Panc1 (cell line): ENCODE measurements at regions not wholly inside any gene's neighbourhood (a gene's known extent, or its start where the extent isn't known, plus 50 kb on each side); places are given as distances from the start of the nearest gene placed in this dataset.

Experiments used
- ATAC-seq: fragments of 200-7000 bp; cut with Tn5 transposase; 2 replicates; pipeline ENCODE4 v1.9.1; 2020; ENCODE audit warnings: mild to moderate bottlenecking, moderate library complexity
- BruUV-seq: library from RNA; stranded (reverse); fragments of 400-500 nt; replicated peaks from 2 replicates; lab custom pipeline; 2021; lab: Mats Ljungman, UMichigan
- CTCF ChIA-PET: fragments of 300-600 bp; sonication (Branson Sonifier 250); formaldehyde crosslinking; loops from one replicate; lab custom pipeline; 2022; ENCODE audit warnings: antibody characterized with exemption; lab: Charles Lee
- POLR2A ChIA-PET: fragments of 300-600 bp; sonication (Branson Sonifier 250); formaldehyde crosslinking; loops from one replicate; lab custom pipeline; 2022; ENCODE audit warnings: antibody characterized with exemption; lab: Charles Lee
- DNase-seq: peaks from one replicate; pipeline ENCODE4 v3.0.0-alpha.2; 2010; ENCODE audit warnings: low read depth, low spot score
- H3K27ac ChIP-seq: 2 replicates; pipeline ENCODE4 v1.5.1; 2011; ENCODE audit warnings: mild to moderate bottlenecking, low read length, inconsistent platforms
- H3K27me3 ChIP-seq: fragments of 200-500 bp; sonication (Bioruptor generic); 2 replicates; pipeline ENCODE4 v1.6.0; 2014; ENCODE audit warnings: low read length, inconsistent platforms; ENCODE audit not compliant: control insufficient read depth, insufficient read depth
- H3K36me3 ChIP-seq: fragments of 200-500 bp; sonication (Bioruptor generic); 2 replicates; pipeline ENCODE4 v1.5.1; 2014; ENCODE audit warnings: inconsistent platforms, mild to moderate bottlenecking, low read length, moderate library complexity; ENCODE audit not compliant: control insufficient read depth, insufficient read depth
- H3K4me1 ChIP-seq: 2 replicates; pipeline ENCODE4 v1.5.1; 2011; ENCODE audit warnings: inconsistent platforms, mild to moderate bottlenecking, low read length, moderate library complexity; ENCODE audit not compliant: control insufficient read depth, insufficient read depth
- H3K4me3 ChIP-seq, 2 experiments: 2 replicates each; pipeline ENCODE4 v1.5.1; 2011 to 2012; ENCODE audit warnings: low read depth in 2 of 2, low read length in 2 of 2, mild to moderate bottlenecking in 2 of 2, inconsistent platforms in 1 of 2, moderate library complexity in 1 of 2
- H3K9me3 ChIP-seq: fragments of 200-500 bp; sonication (Bioruptor generic); 2 replicates; pipeline ENCODE4 v1.5.1; 2014; ENCODE audit warnings: low read depth, mild to moderate bottlenecking, inconsistent platforms, low read length, moderate library complexity; ENCODE audit not compliant: control insufficient read depth, insufficient read depth
- POLR2AphosphoS5 ChIP-seq: IDR thresholded peaks from 2 replicates; pipeline ENCODE4 v1.6.1; 2012; ENCODE audit warnings: mild to moderate bottlenecking, low read depth, low read length, moderate library complexity
- SIN3A ChIP-seq: IDR thresholded peaks from 2 replicates; pipeline ENCODE4 v1.6.1; 2012; ENCODE audit warnings: low read depth, mild to moderate bottlenecking, low read length, moderate library complexity, borderline replicate concordance; ENCODE audit not compliant: insufficient read depth
- TCF7L2 ChIP-seq: IDR thresholded peaks from 2 replicates; pipeline ENCODE4 v1.6.1; 2011; ENCODE audit warnings: mild to moderate bottlenecking, low read depth, low read length, inconsistent platforms
- in situ Hi-C: cut with HindIII; loops from 2 replicates; pipeline ENCODE4 v1.10.0; 2016; ENCODE audit warnings: low sequenced_read_pairs, low pct_unique_long_range_greater_than_20kb
- intact Hi-C: fragments of 100-400 bp; cut with micrococcal nuclease; formaldehyde crosslinking; loops from one replicate; pipeline ENCODE4 v1.10.0; 2022; ENCODE audit not compliant: unreplicated experiment
- TF ChIP-seq, protein P1 (sequence below): fragments of 450-650 bp; IDR thresholded peaks from 2 replicates; pipeline ENCODE4 v1.5.1; 2017; ENCODE audit warnings: mild to moderate bottlenecking
- TF ChIP-seq, protein P2 (sequence below), 2 experiments: IDR thresholded peaks; 2 replicates each; pipeline ENCODE4 v1.6.1; 2011 to 2012; ENCODE audit warnings: low read depth in 2 of 2, control low read depth in 1 of 2, low read length in 1 of 2, mild to moderate bottlenecking in 1 of 2, moderate library complexity in 1 of 2; ENCODE audit not compliant: insufficient read depth in 1 of 2

DNA sequence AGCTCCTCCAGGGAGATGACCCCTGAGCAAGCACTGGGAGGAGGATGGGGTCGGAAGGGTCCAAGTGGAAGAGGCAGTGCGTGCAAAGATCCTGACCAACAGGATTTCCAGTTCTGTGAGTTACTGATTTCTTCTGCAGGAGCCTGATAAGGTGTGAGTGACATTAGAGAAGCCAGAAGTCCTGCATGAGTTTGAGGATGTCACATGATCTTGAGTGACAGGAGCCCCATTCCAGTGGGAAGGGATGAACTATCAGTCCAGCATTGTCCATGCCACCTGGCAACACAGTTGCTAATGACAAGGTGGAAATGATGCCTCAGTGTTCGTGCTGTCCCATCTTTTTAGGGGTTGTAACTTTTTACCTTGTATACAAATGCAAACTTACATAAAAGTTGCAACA, 285.1 kb upstream of the HDAC4 start:
- Histone ChIP-seq H3K36me3 (no peaks in the 10 kb centered on the region), H3K27me3 (peaks cover 33% of the 10 kb centered on the region), H3K4me1 (no peaks in the 10 kb centered on the region), H3K9me3 (no peaks in the 10 kb centered on the region), H3K4me3 (no peak overlapping the region), H3K27ac (no peak overlapping the region)
- in situ Hi-C loops: no loop called here
- intact Hi-C loops: no loop called here
- no TSS peak for BruUV-seq
- ATAC-seq: no peak
- DNase-seq: no peak
- ChIA-PET CTCF (no interaction called here), POLR2A (no interaction called here)
- TF ChIP-seq TCF7L2 (no peak), SIN3A (no peak), POLR2AphosphoS5 (no peak)
- TF ChIP-seq, protein P1, sequence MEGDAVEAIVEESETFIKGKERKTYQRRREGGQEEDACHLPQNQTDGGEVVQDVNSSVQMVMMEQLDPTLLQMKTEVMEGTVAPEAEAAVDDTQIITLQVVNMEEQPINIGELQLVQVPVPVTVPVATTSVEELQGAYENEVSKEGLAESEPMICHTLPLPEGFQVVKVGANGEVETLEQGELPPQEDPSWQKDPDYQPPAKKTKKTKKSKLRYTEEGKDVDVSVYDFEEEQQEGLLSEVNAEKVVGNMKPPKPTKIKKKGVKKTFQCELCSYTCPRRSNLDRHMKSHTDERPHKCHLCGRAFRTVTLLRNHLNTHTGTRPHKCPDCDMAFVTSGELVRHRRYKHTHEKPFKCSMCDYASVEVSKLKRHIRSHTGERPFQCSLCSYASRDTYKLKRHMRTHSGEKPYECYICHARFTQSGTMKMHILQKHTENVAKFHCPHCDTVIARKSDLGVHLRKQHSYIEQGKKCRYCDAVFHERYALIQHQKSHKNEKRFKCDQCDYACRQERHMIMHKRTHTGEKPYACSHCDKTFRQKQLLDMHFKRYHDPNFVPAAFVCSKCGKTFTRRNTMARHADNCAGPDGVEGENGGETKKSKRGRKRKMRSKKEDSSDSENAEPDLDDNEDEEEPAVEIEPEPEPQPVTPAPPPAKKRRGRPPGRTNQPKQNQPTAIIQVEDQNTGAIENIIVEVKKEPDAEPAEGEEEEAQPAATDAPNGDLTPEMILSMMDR: no peak
- TF ChIP-seq, protein P2, sequence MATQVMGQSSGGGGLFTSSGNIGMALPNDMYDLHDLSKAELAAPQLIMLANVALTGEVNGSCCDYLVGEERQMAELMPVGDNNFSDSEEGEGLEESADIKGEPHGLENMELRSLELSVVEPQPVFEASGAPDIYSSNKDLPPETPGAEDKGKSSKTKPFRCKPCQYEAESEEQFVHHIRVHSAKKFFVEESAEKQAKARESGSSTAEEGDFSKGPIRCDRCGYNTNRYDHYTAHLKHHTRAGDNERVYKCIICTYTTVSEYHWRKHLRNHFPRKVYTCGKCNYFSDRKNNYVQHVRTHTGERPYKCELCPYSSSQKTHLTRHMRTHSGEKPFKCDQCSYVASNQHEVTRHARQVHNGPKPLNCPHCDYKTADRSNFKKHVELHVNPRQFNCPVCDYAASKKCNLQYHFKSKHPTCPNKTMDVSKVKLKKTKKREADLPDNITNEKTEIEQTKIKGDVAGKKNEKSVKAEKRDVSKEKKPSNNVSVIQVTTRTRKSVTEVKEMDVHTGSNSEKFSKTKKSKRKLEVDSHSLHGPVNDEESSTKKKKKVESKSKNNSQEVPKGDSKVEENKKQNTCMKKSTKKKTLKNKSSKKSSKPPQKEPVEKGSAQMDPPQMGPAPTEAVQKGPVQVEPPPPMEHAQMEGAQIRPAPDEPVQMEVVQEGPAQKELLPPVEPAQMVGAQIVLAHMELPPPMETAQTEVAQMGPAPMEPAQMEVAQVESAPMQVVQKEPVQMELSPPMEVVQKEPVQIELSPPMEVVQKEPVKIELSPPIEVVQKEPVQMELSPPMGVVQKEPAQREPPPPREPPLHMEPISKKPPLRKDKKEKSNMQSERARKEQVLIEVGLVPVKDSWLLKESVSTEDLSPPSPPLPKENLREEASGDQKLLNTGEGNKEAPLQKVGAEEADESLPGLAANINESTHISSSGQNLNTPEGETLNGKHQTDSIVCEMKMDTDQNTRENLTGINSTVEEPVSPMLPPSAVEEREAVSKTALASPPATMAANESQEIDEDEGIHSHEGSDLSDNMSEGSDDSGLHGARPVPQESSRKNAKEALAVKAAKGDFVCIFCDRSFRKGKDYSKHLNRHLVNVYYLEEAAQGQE (IDR thresholded peaks at IDR 0.05; ENCODE audit: insufficient read depth in 1 of 2, low read depth in 2 of 2, low read length in 1 of 2): no peak

DNA sequence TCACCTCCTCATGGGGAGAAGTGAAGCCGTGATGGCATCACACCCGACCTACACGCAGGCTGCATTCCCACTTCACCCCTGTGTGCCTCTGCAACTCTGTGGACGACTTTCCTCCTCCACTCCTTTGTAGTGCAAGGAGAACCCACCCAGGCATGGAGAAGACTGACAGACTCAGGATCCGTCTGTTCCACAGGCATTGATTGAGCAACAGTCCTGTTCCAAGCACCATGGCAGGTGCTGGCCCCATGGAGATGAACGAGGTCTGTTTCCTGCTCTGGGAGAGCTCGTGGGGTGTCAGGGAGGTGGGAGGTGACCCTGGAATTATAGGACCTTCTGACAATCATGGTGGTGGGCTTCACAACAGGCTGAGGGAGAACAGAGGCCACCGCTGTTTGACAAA, 284.7 kb upstream of the HDAC4 start:
- H3K4me3 ChIP-seq: no peak overlapping the region

More for the DNA sequence above, 284.7 kb upstream of the HDAC4 start:
- Histone ChIP-seq H3K27me3 (peaks cover 37% of the 10 kb centered on the region), H3K9me3 (no peaks in the 10 kb centered on the region), H3K27ac (no peak overlapping the region), H3K4me1 (no peaks in the 10 kb centered on the region), H3K36me3 (no peaks in the 10 kb centered on the region)
- BruUV-seq: no TSS peak
- ATAC-seq (no peak), DNase-seq (no peak)
- in situ Hi-C loops: no loop called here
- POLR2A ChIA-PET: no interaction called here
- CTCF ChIA-PET: no interaction called here
- intact Hi-C loops: no loop called here
- TF ChIP-seq SIN3A (no peak), POLR2AphosphoS5 (no peak), TCF7L2 (no peak)
- TF ChIP-seq, protein P2 (IDR thresholded peaks at IDR 0.05; ENCODE audit: insufficient read depth in 1 of 2, low read depth in 2 of 2, low read length in 1 of 2): no peak
- TF ChIP-seq, protein P1: no peak
